Smooth muscle cell (in vitro differentiated cells): ENCODE measurements at regions not wholly inside any gene's neighbourhood (a gene's known extent, or its start where the extent isn't known, plus 50 kb on each side); places are given as distances from the start of the nearest gene placed in this dataset.

Experiments used
- DNase-seq: peaks from one replicate; lab custom pipeline; 2025; ENCODE audit not compliant: unreplicated experiment; lab: John Stamatoyannopoulos, UW
- H2AFZ ChIP-seq: fragments of 200-600 bp; sonication (generic); 2 replicates; pipeline ENCODE4 v1.6.0; 2016; ENCODE audit warnings: antibody characterized with exemption, low read depth, mild to moderate bottlenecking
- H3F3A ChIP-seq: fragments of 200-600 bp; sonication (generic); 2 replicates; pipeline ENCODE4 v1.6.0; 2017; ENCODE audit warnings: antibody characterized with exemption, low read depth
- H3K27ac ChIP-seq: fragments of 200-600 bp; sonication (generic); 2 replicates; pipeline ENCODE4 v1.5.1; 2016; ENCODE audit warnings: low read depth, mild to moderate bottlenecking
- H3K27me3 ChIP-seq: fragments of 200-600 bp; sonication (generic); 2 replicates; pipeline ENCODE4 v1.6.1; 2016; ENCODE audit warnings: low read depth, mild to moderate bottlenecking
- H3K36me3 ChIP-seq: fragments of 200-600 bp; sonication (generic); 2 replicates; pipeline ENCODE4 v1.5.1; 2016; ENCODE audit warnings: low read depth
- H3K4me1 ChIP-seq: fragments of 200-600 bp; sonication (generic); 2 replicates; pipeline ENCODE4 v1.5.1; 2016; ENCODE audit warnings: low read depth
- H3K4me2 ChIP-seq: fragments of 200-600 bp; sonication (generic); 2 replicates; pipeline ENCODE4 v1.6.0; 2016; ENCODE audit warnings: mild to moderate bottlenecking
- H3K4me3 ChIP-seq: fragments of 200-600 bp; sonication (generic); 2 replicates; pipeline ENCODE4 v1.5.1; 2016; ENCODE audit warnings: mild to moderate bottlenecking
- H3K79me2 ChIP-seq: fragments of 200-600 bp; sonication (generic); 2 replicates; pipeline ENCODE4 v1.6.0; 2016; ENCODE audit warnings: low read depth, mild to moderate bottlenecking
- H3K9ac ChIP-seq: fragments of 200-600 bp; sonication (generic); 2 replicates; pipeline ENCODE4 v1.6.0; 2016; ENCODE audit warnings: low read depth
- H3K9me3 ChIP-seq: fragments of 200-600 bp; sonication (generic); replicated peaks from 2 replicates; pipeline ENCODE4 v1.5.1; 2016; ENCODE audit warnings: low read depth
- H4K20me1 ChIP-seq: fragments of 200-600 bp; sonication (generic); 2 replicates; pipeline ENCODE4 v1.6.0; 2016; ENCODE audit warnings: low read depth
- CTCF ChIP-seq: fragments of 200-600 bp; sonication (generic); IDR thresholded peaks from 2 replicates; pipeline ENCODE4 v1.5.1; 2017; ENCODE audit warnings: borderline replicate concordance, mild to moderate bottlenecking, antibody characterized with exemption; ENCODE audit not compliant: insufficient read depth, poor library complexity, severe bottlenecking
- WGBS: methylation state at CpG from one replicate; pipeline ENCODE4 v1.1.7; 2016; ENCODE audit warnings: low lambda C conversion rate; 5-methylcytosine and 5-hydroxymethylcytosine counted together

- WGBS: 66% methylated on average over 3 of the region's 3 CpGs
- Histone ChIP-seq H3K36me3 (no peaks in the 10 kb centered on the region), H2AFZ (no peak overlapping the region), H3K4me2 (no peak overlapping the region), H3F3A (no peaks in the 10 kb centered on the region), H4K20me1 (no peaks in the 10 kb centered on the region), H3K4me1 (peaks cover 3% of the 10 kb centered on the region), H3K27ac (no peak overlapping the region), H3K9me3 (no peaks in the 10 kb centered on the region), H3K4me3 (no peak overlapping the region), H3K9ac (no peak overlapping the region), H3K79me2 (no peaks in the 10 kb centered on the region), H3K27me3 (no peaks in the 10 kb centered on the region)
- TF ChIP-seq CTCF: no peak
- DNase-seq: no peak
Measured at GRCh38 chr7:82696631-82697030, 253.1 kb upstream of the CACNA2D1 start.

- Histone ChIP-seq H3K27ac (no peak overlapping the region), H3K79me2 (no peaks in the 10 kb centered on the region), H3K36me3 (no peaks in the 10 kb centered on the region), H3K4me1 (peaks cover 3% of the 10 kb centered on the region), H2AFZ (no peak overlapping the region), H3F3A (no peaks in the 10 kb centered on the region), H3K27me3 (no peaks in the 10 kb centered on the region), H4K20me1 (no peaks in the 10 kb centered on the region), H3K9ac (no peak overlapping the region), H3K4me3 (no peak overlapping the region), H3K4me2 (no peak overlapping the region), H3K9me3 (no peaks in the 10 kb centered on the region)
- no peak for TF ChIP-seq CTCF
- 52% methylated on average over 5 of the region's 5 CpGs for WGBS
- no peak for DNase-seq
Measured at GRCh38 chr7:82694022-82694421, 250.4 kb upstream of the CACNA2D1 start.

GRCh38 chr7:82690929-82691328, 247.4 kb upstream of the CACNA2D1 start:
- Histone ChIP-seq H3K9me3 (no peaks in the 10 kb centered on the region), H3K4me2 (no peak overlapping the region), H3K9ac (no peak overlapping the region), H3F3A (no peaks in the 10 kb centered on the region), H2AFZ (no peak overlapping the region), H3K36me3 (no peaks in the 10 kb centered on the region), H3K27ac (no peak overlapping the region), H3K27me3 (no peaks in the 10 kb centered on the region), H3K4me3 (no peak overlapping the region), H3K4me1 (peaks cover 3% of the 10 kb centered on the region), H3K79me2 (no peaks in the 10 kb centered on the region), H4K20me1 (no peaks in the 10 kb centered on the region)
- no peak for TF ChIP-seq CTCF
- WGBS: 91% methylated on average over 7 of the region's 7 CpGs
- DNase-seq: no peak

- H3K79me2 ChIP-seq: no peaks in the 10 kb centered on the region
- no peak overlapping the region for H2AFZ ChIP-seq
- no peak overlapping the region for H3K9ac ChIP-seq
- no peaks in the 10 kb centered on the region for H3K9me3 ChIP-seq
- H3K36me3 ChIP-seq: no peaks in the 10 kb centered on the region
- no peaks in the 10 kb centered on the region for H3K4me1 ChIP-seq
- no peaks in the 10 kb centered on the region for H4K20me1 ChIP-seq
- WGBS: 91% methylated on average over 1 of the region's 1 CpG
- no peak overlapping the region for H3K4me3 ChIP-seq
- no peaks in the 10 kb centered on the region for H3F3A ChIP-seq
- DNase-seq: no peak
- no peak overlapping the region for H3K4me2 ChIP-seq
- no peak for TF ChIP-seq CTCF
- no peak overlapping the region for H3K27ac ChIP-seq
- no peaks in the 10 kb centered on the region for H3K27me3 ChIP-seq
Measured at GRCh38 chr7:82685214-82685613, 241.6 kb upstream of the CACNA2D1 start.
